ENCODE measurements at regions not wholly inside any gene's neighbourhood (a gene's known extent, or its start where the extent isn't known, plus 50 kb on each side); places are given as distances from the start of the nearest gene placed in this dataset.

- no peak for TF ChIP-seq CTCF (conservative IDR thresholded peaks at IDR 0.05; ENCODE audit: low read length)
- DNase-seq (ENCODE audit: low read depth), result no peak
- H3K4me3 ChIP-seq (ENCODE audit: low read length), result no peak overlapping the region
These were observed 139.2 kb downstream of the LINC00632 start for GRCh38 chrX:140848800-140849199.

GRCh38 chrX:140860718-140861117, 141.7 kb upstream of the SPANXB1 start:
- no peak overlapping the region for H3K4me3 ChIP-seq (ENCODE audit: low read length)
- no peak for DNase-seq (ENCODE audit: low read depth)
- TF ChIP-seq CTCF (conservative IDR thresholded peaks at IDR 0.05; ENCODE audit: low read length), result no peak

- no peak for TF ChIP-seq CTCF (conservative IDR thresholded peaks at IDR 0.05; ENCODE audit: low read length)
- DNase-seq (ENCODE audit: low read depth), result peak; percentile 0
- no peak overlapping the region for H3K4me3 ChIP-seq (ENCODE audit: low read length)
These were observed 135.9 kb upstream of the SPANXB1 start for GRCh38 chrX:140866446-140866845.

- no peak overlapping the region for H3K4me3 ChIP-seq (ENCODE audit: low read length)
- no peak for DNase-seq (ENCODE audit: low read depth)
- TF ChIP-seq CTCF (conservative IDR thresholded peaks at IDR 0.05; ENCODE audit: low read length), result no peak
These were observed 89.8 kb upstream of the SPANXB1 start for GRCh38 chrX:140912606-140913005.

GRCh38 chrX:140913802-140914501, 88.4 kb upstream of the SPANXB1 start:
- TF ChIP-seq CTCF (conservative IDR thresholded peaks at IDR 0.05; ENCODE audit: low read length), result no peak
- DNase-seq (ENCODE audit: low read depth), result no peak
- no peak overlapping the region for H3K4me3 ChIP-seq (ENCODE audit: low read length)

- DNase-seq (ENCODE audit: low read depth), result no peak
- H3K4me3 ChIP-seq (ENCODE audit: low read length), result no peak overlapping the region
- TF ChIP-seq CTCF (conservative IDR thresholded peaks at IDR 0.05; ENCODE audit: low read length), result no peak
These were observed 85.5 kb upstream of the SPANXB1 start for GRCh38 chrX:140916872-140917271.

GRCh38 chrX:140917354-140918115, 84.9 kb upstream of the SPANXB1 start:
- no peak for DNase-seq (ENCODE audit: low read depth)
- H3K4me3 ChIP-seq (ENCODE audit: low read length), result no peak overlapping the region

More at GRCh38 chrX:140917354-140918115, 84.9 kb upstream of the SPANXB1 start:
- TF ChIP-seq CTCF (conservative IDR thresholded peaks at IDR 0.05; ENCODE audit: low read length), result no peak

Measured in AG10803 (cell line).